HEK293 (cell line): ENCODE measurements at regions not wholly inside any gene's neighbourhood (a gene's known extent, or its start where the extent isn't known, plus 50 kb on each side); places are given as distances from the start of the nearest gene placed in this dataset.
"Not testable (repeated sequence)": the region's sequence is repeated elsewhere in the genome, so short reads cannot be mapped to it uniquely, and the experiment has no call there.

Source experiments
- CTCF ChIA-PET: fragments of 350-600 bp; formaldehyde crosslinking; extraction: SDS; loops from one replicate; lab custom pipeline; 2021; ENCODE audit warnings: antibody characterized with exemption; lab: Yijun Ruan, JAX
- POLR2A ChIA-PET: fragments of 300-600 bp; formaldehyde crosslinking; extraction: SDS; loops from one replicate; lab custom pipeline; 2020; ENCODE audit warnings: antibody characterized with exemption, inconsistent platforms; lab: Yijun Ruan, JAX
- H3K27ac ChIP-seq: fragments of 200-500 bp; sonication (Bioruptor generic); 2 replicates; pipeline ENCODE4 v1.5.1; 2014; ENCODE audit warnings: low read depth, low read length, control low read depth, inconsistent platforms; ENCODE audit errors: extremely low read depth
- H3K36me3 ChIP-seq, 2 experiments: fragments of 200-500 bp in 1 of 2; sonication (Bioruptor generic) in 1 of 2; 1 replicate in 1 of 2; 2 replicates in 1 of 2; pipeline ENCODE4 v1.5.1; 2014 to 2017; ENCODE audit warnings: inconsistent platforms in 2 of 2, low read length in 2 of 2; ENCODE audit not compliant: control insufficient read depth in 2 of 2, insufficient read depth in 1 of 2
- H3K4me1 ChIP-seq: fragments of 200-500 bp; sonication (Bioruptor generic); 2 replicates; pipeline ENCODE4 v1.5.1; 2014; ENCODE audit warnings: mild to moderate bottlenecking, low read length, inconsistent platforms; ENCODE audit not compliant: control insufficient read depth, insufficient read depth
- H3K4me3 ChIP-seq: 2 replicates; pipeline ENCODE4 v1.5.1; 2011; ENCODE audit warnings: low read depth, mild to moderate bottlenecking, control low read depth, low read length, moderate library complexity
- H3K9me3 ChIP-seq: fragments of 200-500 bp; sonication (Bioruptor generic); 2 replicates; pipeline ENCODE4 v1.5.1; 2014; ENCODE audit warnings: low read depth, low read length, inconsistent platforms; ENCODE audit not compliant: control insufficient read depth, insufficient read depth
- BCL11A ChIP-seq: fragments of 450-650 bp; formaldehyde crosslinking; IDR thresholded peaks from 2 replicates; pipeline ENCODE4 v1.5.1; 2016; ENCODE audit warnings: low read depth, missing biosample characterization, missing genetic modification characterization
- GLIS2 ChIP-seq: fragments of 450-650 bp; formaldehyde crosslinking; IDR thresholded peaks from 2 replicates; pipeline ENCODE4 v1.5.1; 2016; ENCODE audit warnings: missing biosample characterization, missing genetic modification characterization
- IKZF3 ChIP-seq: fragments of 450-650 bp; IDR thresholded peaks from 2 replicates; pipeline ENCODE4 v1.5.0; 2018; ENCODE audit warnings: missing biosample characterization, mild to moderate bottlenecking, missing genetic modification characterization, moderate library complexity
- OSR2 ChIP-seq: fragments of 450-650 bp; formaldehyde crosslinking; IDR thresholded peaks from 2 replicates; pipeline ENCODE4 v1.5.1; 2016; ENCODE audit warnings: missing biosample characterization, missing genetic modification characterization
- PRDM6 ChIP-seq: fragments of 450-650 bp; formaldehyde crosslinking; IDR thresholded peaks from 2 replicates; pipeline ENCODE4 v1.5.1; 2017; ENCODE audit warnings: missing biosample characterization, missing genetic modification characterization
- SP3 ChIP-seq: fragments of 450-650 bp; formaldehyde crosslinking; IDR thresholded peaks from 2 replicates; pipeline ENCODE4 v1.5.1; 2016; ENCODE audit warnings: missing biosample characterization, missing genetic modification characterization
- ZBTB20 ChIP-seq: fragments of 450-650 bp; formaldehyde crosslinking; IDR thresholded peaks from 2 replicates; pipeline ENCODE4 v1.5.1; 2016; ENCODE audit warnings: missing biosample characterization, missing genetic modification characterization
- ZFP3 ChIP-seq: fragments of 450-650 bp; formaldehyde crosslinking; IDR thresholded peaks from 2 replicates; pipeline ENCODE4 v1.5.1; 2016; ENCODE audit warnings: low read depth, missing biosample characterization, missing genetic modification characterization
- ZNF112 ChIP-seq: fragments of 450-650 bp; formaldehyde crosslinking; IDR thresholded peaks from 2 replicates; pipeline ENCODE4 v1.5.0; 2017; ENCODE audit warnings: missing biosample characterization, missing genetic modification characterization
- ZNF146 ChIP-seq: fragments of 450-650 bp; formaldehyde crosslinking; IDR thresholded peaks from 2 replicates; pipeline ENCODE4 v1.5.1; 2016; ENCODE audit warnings: missing biosample characterization, missing genetic modification characterization
- ZNF221 ChIP-seq: fragments of 450-650 bp; formaldehyde crosslinking; IDR thresholded peaks from 2 replicates; pipeline ENCODE4 v1.5.1; 2017; ENCODE audit warnings: missing biosample characterization, missing genetic modification characterization, borderline replicate concordance
- ZNF302 ChIP-seq: fragments of 450-650 bp; formaldehyde crosslinking; IDR thresholded peaks from 2 replicates; pipeline ENCODE4 v1.5.1; 2016; ENCODE audit warnings: missing biosample characterization, missing genetic modification characterization, low read depth
- ZNF398 ChIP-seq: fragments of 450-650 bp; formaldehyde crosslinking; IDR thresholded peaks from 2 replicates; pipeline ENCODE4 v1.5.1; 2017; ENCODE audit warnings: missing biosample characterization, missing genetic modification characterization
- ZNF558 ChIP-seq: fragments of 450-650 bp; formaldehyde crosslinking; IDR thresholded peaks from 2 replicates; pipeline ENCODE4 v1.5.1; 2016; ENCODE audit warnings: missing biosample characterization, missing genetic modification characterization
- ZNF561 ChIP-seq: fragments of 450-650 bp; IDR thresholded peaks from 2 replicates; pipeline ENCODE4 v1.5.1; 2018; ENCODE audit warnings: missing biosample characterization, missing genetic modification characterization, borderline replicate concordance
- ZNF571 ChIP-seq: fragments of 450-650 bp; formaldehyde crosslinking; IDR thresholded peaks from 2 replicates; pipeline ENCODE4 v1.5.0; 2017; ENCODE audit warnings: missing biosample characterization, missing genetic modification characterization
- ZNF580 ChIP-seq: fragments of 450-650 bp; formaldehyde crosslinking; IDR thresholded peaks from 2 replicates; pipeline ENCODE4 v1.5.1; 2016; ENCODE audit warnings: missing biosample characterization, missing genetic modification characterization
- ZNF837 ChIP-seq: fragments of 450-650 bp; formaldehyde crosslinking; IDR thresholded peaks from 2 replicates; pipeline ENCODE4 v1.5.1; 2016; ENCODE audit warnings: missing biosample characterization, missing genetic modification characterization
- ZSCAN16 ChIP-seq: fragments of 450-650 bp; formaldehyde crosslinking; IDR thresholded peaks from 2 replicates; pipeline ENCODE4 v1.5.1; 2016; ENCODE audit warnings: missing biosample characterization, missing genetic modification characterization
- TF ChIP-seq, protein P1 (sequence below): fragments of 450-650 bp; formaldehyde crosslinking; IDR thresholded peaks from 2 replicates; pipeline ENCODE4 v1.5.1; 2017; ENCODE audit warnings: missing biosample characterization, missing genetic modification characterization
- TF ChIP-seq, protein P2 (sequence below): fragments of 450-650 bp; IDR thresholded peaks from 2 replicates; pipeline ENCODE4 v1.5.1; 2018; ENCODE audit warnings: missing biosample characterization, mild to moderate bottlenecking, missing genetic modification characterization
- TF ChIP-seq, protein P3 (sequence below): fragments of 450-650 bp; formaldehyde crosslinking; IDR thresholded peaks from 2 replicates; pipeline ENCODE4 v1.5.1; 2017; ENCODE audit warnings: missing biosample characterization, missing genetic modification characterization

- TF ChIP-seq ZNF561 (tag by site-specific recombination): peak; percentile 28; the same call in 1 of the 2 replicates
- TF ChIP-seq IKZF3: no peak
- TF ChIP-seq SP3: no peak
- TF ChIP-seq, protein P1, sequence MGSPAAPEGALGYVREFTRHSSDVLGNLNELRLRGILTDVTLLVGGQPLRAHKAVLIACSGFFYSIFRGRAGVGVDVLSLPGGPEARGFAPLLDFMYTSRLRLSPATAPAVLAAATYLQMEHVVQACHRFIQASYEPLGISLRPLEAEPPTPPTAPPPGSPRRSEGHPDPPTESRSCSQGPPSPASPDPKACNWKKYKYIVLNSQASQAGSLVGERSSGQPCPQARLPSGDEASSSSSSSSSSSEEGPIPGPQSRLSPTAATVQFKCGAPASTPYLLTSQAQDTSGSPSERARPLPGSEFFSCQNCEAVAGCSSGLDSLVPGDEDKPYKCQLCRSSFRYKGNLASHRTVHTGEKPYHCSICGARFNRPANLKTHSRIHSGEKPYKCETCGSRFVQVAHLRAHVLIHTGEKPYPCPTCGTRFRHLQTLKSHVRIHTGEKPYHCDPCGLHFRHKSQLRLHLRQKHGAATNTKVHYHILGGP (tag by site-specific recombination): no peak
- TF ChIP-seq ZSCAN16: no peak
- TF ChIP-seq, all 188 proteins: peak for 4
Measured at GRCh38 chr2:58594175-58594574, 353.1 kb upstream of the FANCL start (continued).

GRCh38 chr2:58586178-58586577 is 345.1 kb upstream of the FANCL start:
- POLR2A ChIA-PET, H3K9me3 ChIP-seq: not testable (repeated sequence)
- TF ChIP-seq ZNF146 (tag by site-specific recombination): peak; percentile 79
- TF ChIP-seq, all 188 proteins: peak for 1; not testable (repeated sequence) for 187
- H3K27ac ChIP-seq, H3K4me1 ChIP-seq, CTCF ChIA-PET, H3K4me3 ChIP-seq, H3K36me3 ChIP-seq: not testable (repeated sequence)

GRCh38 chr2:58585233-58585632 is 344.1 kb upstream of the FANCL start:
- Histone ChIP-seq H3K4me1 (no peaks in the 10 kb centered on the region), H3K36me3 (no peaks in the 10 kb centered on the region), H3K27ac (no peak overlapping the region), H3K4me3 (no peak overlapping the region), H3K9me3 (no peaks in the 10 kb centered on the region)
- TF ChIP-seq ZNF837 (no peak), ZNF112 (tag by site-specific recombination) (no peak), ZFP3 (tag by site-specific recombination) (no peak), ZNF302 (tag by site-specific recombination) (no peak), GLIS2 (no peak), ZNF221 (no peak), ZNF580 (tag by site-specific recombination) (no peak), ZBTB20 (no peak), ZNF558 (tag by site-specific recombination) (no peak), ZNF398 (no peak)
- ChIA-PET POLR2A (no interaction called here), CTCF (interaction anchor here (1.0 kb wide), 1 partner anchor 14 kb away, joined by 3 read pairs; no protein-coding TSS in a partner anchor)

DNA sequence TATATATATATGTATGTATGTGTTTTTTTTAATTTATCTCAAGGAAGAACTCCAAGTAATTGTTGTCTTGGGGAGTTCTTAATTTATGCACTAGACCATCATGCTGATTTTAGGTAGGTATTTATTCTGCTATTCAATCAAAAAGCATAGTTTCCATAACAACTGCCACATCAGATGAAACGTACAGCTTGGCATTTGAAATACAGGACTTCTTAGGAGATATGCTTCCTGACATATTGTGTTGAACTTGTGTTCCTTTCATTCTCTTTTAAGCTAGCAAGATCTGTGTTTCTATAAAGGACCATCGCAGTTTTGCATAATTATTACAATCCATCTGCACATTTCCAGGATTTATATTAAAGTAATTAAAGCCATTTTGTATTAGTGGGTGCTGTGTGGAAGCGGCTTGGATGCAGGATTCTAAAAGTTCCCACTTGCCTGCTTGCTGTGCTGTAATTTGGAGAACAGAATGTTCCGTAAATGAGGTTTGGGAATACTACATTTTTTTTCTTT is 343.5 kb upstream of the FANCL start:
- Histone ChIP-seq H3K36me3 (no peaks in the 10 kb centered on the region), H3K27ac (no peak overlapping the region), H3K4me3 (no peak overlapping the region), H3K9me3 (no peaks in the 10 kb centered on the region), H3K4me1 (no peaks in the 10 kb centered on the region)
- ChIA-PET CTCF (interaction anchor here (1.0 kb wide), 1 partner anchor 13 kb away, joined by 3 read pairs; no protein-coding TSS in a partner anchor), POLR2A (no interaction called here)
- TF ChIP-seq, protein P2, sequence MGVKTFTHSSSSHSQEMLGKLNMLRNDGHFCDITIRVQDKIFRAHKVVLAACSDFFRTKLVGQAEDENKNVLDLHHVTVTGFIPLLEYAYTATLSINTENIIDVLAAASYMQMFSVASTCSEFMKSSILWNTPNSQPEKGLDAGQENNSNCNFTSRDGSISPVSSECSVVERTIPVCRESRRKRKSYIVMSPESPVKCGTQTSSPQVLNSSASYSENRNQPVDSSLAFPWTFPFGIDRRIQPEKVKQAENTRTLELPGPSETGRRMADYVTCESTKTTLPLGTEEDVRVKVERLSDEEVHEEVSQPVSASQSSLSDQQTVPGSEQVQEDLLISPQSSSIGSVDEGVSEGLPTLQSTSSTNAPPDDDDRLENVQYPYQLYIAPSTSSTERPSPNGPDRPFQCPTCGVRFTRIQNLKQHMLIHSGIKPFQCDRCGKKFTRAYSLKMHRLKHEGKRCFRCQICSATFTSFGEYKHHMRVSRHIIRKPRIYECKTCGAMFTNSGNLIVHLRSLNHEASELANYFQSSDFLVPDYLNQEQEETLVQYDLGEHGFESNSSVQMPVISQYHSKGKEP: no peak
- no peak for TF ChIP-seq BCL11A (tag by site-specific recombination)
- TF ChIP-seq OSR2 (tag by site-specific recombination): no peak
- TF ChIP-seq PRDM6 (tag by site-specific recombination): no peak
- TF ChIP-seq ZNF571 (tag by site-specific recombination): no peak
- TF ChIP-seq, protein P3, sequence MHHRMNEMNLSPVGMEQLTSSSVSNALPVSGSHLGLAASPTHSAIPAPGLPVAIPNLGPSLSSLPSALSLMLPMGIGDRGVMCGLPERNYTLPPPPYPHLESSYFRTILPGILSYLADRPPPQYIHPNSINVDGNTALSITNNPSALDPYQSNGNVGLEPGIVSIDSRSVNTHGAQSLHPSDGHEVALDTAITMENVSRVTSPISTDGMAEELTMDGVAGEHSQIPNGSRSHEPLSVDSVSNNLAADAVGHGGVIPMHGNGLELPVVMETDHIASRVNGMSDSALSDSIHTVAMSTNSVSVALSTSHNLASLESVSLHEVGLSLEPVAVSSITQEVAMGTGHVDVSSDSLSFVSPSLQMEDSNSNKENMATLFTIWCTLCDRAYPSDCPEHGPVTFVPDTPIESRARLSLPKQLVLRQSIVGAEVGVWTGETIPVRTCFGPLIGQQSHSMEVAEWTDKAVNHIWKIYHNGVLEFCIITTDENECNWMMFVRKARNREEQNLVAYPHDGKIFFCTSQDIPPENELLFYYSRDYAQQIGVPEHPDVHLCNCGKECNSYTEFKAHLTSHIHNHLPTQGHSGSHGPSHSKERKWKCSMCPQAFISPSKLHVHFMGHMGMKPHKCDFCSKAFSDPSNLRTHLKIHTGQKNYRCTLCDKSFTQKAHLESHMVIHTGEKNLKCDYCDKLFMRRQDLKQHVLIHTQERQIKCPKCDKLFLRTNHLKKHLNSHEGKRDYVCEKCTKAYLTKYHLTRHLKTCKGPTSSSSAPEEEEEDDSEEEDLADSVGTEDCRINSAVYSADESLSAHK: no peak
